HepG2 (cell line): ENCODE measurements at regions not wholly inside any gene's neighbourhood (a gene's known extent, or its start where the extent isn't known, plus 50 kb on each side); places are given as distances from the start of the nearest gene placed in this dataset.

ENCODE experiments used
- ATAC-seq: fragments of 200-7000 bp; cut with Tn5 transposase; 3 replicates; pipeline ENCODE4 v1.9.1; 2020; ENCODE audit warnings: mild to moderate bottlenecking, moderate library complexity
- BruUV-seq: library from RNA; stranded (reverse); fragments of 400-500 nt; replicated peaks from 2 replicates; lab custom pipeline; 2021; lab: Mats Ljungman, UMichigan
- CTCF ChIA-PET: fragments of 300-600 bp; formaldehyde crosslinking; extraction: SDS; loops from one replicate; lab custom pipeline; 2021; ENCODE audit warnings: low total read pairs, inconsistent platforms, low intra/inter-chr PET ratio; lab: Yijun Ruan, JAX
- POLR2A ChIA-PET: fragments of 350-600 bp; sonication (Branson Sonifier 250); formaldehyde crosslinking; loops from one replicate; lab custom pipeline; 2020; ENCODE audit warnings: antibody characterized with exemption, inconsistent platforms; lab: Yijun Ruan, JAX
- DNase-seq: peaks from one replicate; pipeline ENCODE4 v3.0.0-alpha.2; 2015; ENCODE audit warnings: low spot score
- FAIRE-seq: peaks from 3 replicates; lab custom pipeline; 2011; peaks lifted over from hg19 to GRCh38; lab: Jason Lieb, UNC
- H2AFZ ChIP-seq: one replicate; pipeline ENCODE4 v1.6.1; 2011; ENCODE audit warnings: low read length, inconsistent platforms
- H3K27ac ChIP-seq: fragments of 300-600 bp; 3 replicates; pipeline ENCODE4 v1.8.0; 2011; ENCODE audit warnings: mixed run types, mild to moderate bottlenecking, mixed read lengths, low read length, inconsistent platforms; ENCODE audit not compliant: insufficient read depth; ENCODE audit errors: extremely low read length
- H3K27me3 ChIP-seq, 2 experiments: fragments of 200-600 bp in 1 of 2; 2 replicates in 1 of 2; 3 replicates in 1 of 2; pipeline versions ENCODE4 v1.6.0 to v1.8.0; 2011; ENCODE audit warnings: low read length in 2 of 2, mild to moderate bottlenecking in 2 of 2, moderate library complexity in 2 of 2, inconsistent platforms in 1 of 2; ENCODE audit not compliant: insufficient read depth in 2 of 2, control insufficient read depth in 1 of 2
- H3K36me3 ChIP-seq, 2 experiments: fragments of 200-600 bp in 1 of 2; replicated peaks in 1 of 2; 2 replicates in 1 of 2; 3 replicates in 1 of 2; pipeline versions ENCODE4 v1.5.1 to v1.8.0; 2011; ENCODE audit warnings: low read length in 2 of 2, inconsistent platforms in 1 of 2; ENCODE audit not compliant: insufficient read depth in 2 of 2, control insufficient read depth in 1 of 2
- H3K4me1 ChIP-seq: 2 replicates; pipeline ENCODE4 v1.5.1; 2012; ENCODE audit warnings: low read length, inconsistent platforms; ENCODE audit not compliant: insufficient read depth
- H3K4me2 ChIP-seq: 2 replicates; pipeline ENCODE4 v1.6.0; 2011; ENCODE audit warnings: low read depth, low read length, inconsistent platforms
- H3K4me3 ChIP-seq, 3 experiments: fragments of 200-600 bp in 1 of 3; sonication (generic), shearing (Covaris generic) in 1 of 3; replicated peaks in 1 of 3; 2 replicates each; pipeline ENCODE4 v1.5.1; 2011 to 2016; ENCODE audit warnings: low read length in 3 of 3, inconsistent platforms in 2 of 3, low read depth in 2 of 3, mild to moderate bottlenecking in 2 of 3, control low read depth in 1 of 3, mixed read lengths in 1 of 3; ENCODE audit not compliant: insufficient read depth in 1 of 3
- H3K79me2 ChIP-seq: one replicate; pipeline ENCODE4 v1.6.1; 2011; ENCODE audit warnings: low read length, inconsistent platforms; ENCODE audit not compliant: insufficient read depth
- H3K9ac ChIP-seq: 2 replicates; pipeline ENCODE4 v1.6.0; 2011; ENCODE audit warnings: mild to moderate bottlenecking, low read depth, low read length, inconsistent platforms; ENCODE audit not compliant: insufficient read depth
- H3K9me3 ChIP-seq: 2 replicates; pipeline ENCODE4 v1.5.1; 2012; ENCODE audit warnings: mild to moderate bottlenecking, low read length
- H4K20me1 ChIP-seq: 2 replicates; pipeline ENCODE4 v1.6.0; 2011; ENCODE audit warnings: inconsistent platforms, mild to moderate bottlenecking, low read length, moderate library complexity; ENCODE audit not compliant: insufficient read depth
- GTF3A ChIP-seq: sonication (generic); formaldehyde crosslinking; conservative IDR thresholded peaks from 2 replicates; pipeline ENCODE4 v1.4.0; 2020; ENCODE audit warnings: mild to moderate bottlenecking, missing genetic modification reagents
- HOXD1 ChIP-seq: sonication (generic); formaldehyde crosslinking; IDR thresholded peaks from 2 replicates; pipeline ENCODE4 v1.5.0; 2020; ENCODE audit warnings: missing genetic modification reagents
- KDM3A ChIP-seq: IDR thresholded peaks from 2 replicates; pipeline ENCODE4 v1.6.1; 2018; ENCODE audit warnings: low read depth, missing compliant biosample characterization
- MIXL1 ChIP-seq: IDR thresholded peaks from 2 replicates; pipeline ENCODE4 v1.6.1; 2016
- SP140L ChIP-seq: sonication (generic); formaldehyde crosslinking; IDR thresholded peaks from 2 replicates; pipeline ENCODE4 v1.4.0; 2020; ENCODE audit warnings: missing genetic modification reagents, borderline replicate concordance
- TAF15 ChIP-seq: fragments of 200-400 bp; formaldehyde crosslinking; IDR thresholded peaks from one replicate; pipeline ENCODE4 v1.6.1; 2018; ENCODE audit warnings: mild to moderate bottlenecking, low read depth, low read length; ENCODE audit not compliant: poor library complexity, severe bottlenecking
- ZNF510 ChIP-seq: sonication (generic); formaldehyde crosslinking; IDR thresholded peaks from 2 replicates; pipeline ENCODE4 v1.4.0; 2020; ENCODE audit warnings: low read depth, mild to moderate bottlenecking, missing genetic modification reagents
- WGBS: methylation state at CpG from one replicate; pipeline ENCODE4 v1.1.6; 2017; ENCODE audit warnings: low lambda C conversion rate; 5-methylcytosine and 5-hydroxymethylcytosine counted together
- in situ Hi-C: cut with HindIII; loops from 2 replicates; pipeline ENCODE4 v1.10.0; 2017; ENCODE audit warnings: low pct_unique_long_range_greater_than_20kb; ENCODE audit not compliant: extremely low pct_ligation_motif_present
- intact Hi-C: fragments of 100-400 bp; cut with micrococcal nuclease; formaldehyde crosslinking; loops from one replicate; pipeline ENCODE4 v1.10.0; 2022; ENCODE audit not compliant: unreplicated experiment
- TF ChIP-seq, protein P1 (sequence below): sonication (generic); formaldehyde crosslinking; IDR thresholded peaks from 2 replicates; pipeline ENCODE4 v1.8.1; 2023; ENCODE audit warnings: mild to moderate bottlenecking, inconsistent platforms, moderate library complexity, missing genetic modification reagents, borderline replicate concordance
- TF ChIP-seq, protein P2 (sequence below): sonication (generic); formaldehyde crosslinking; IDR thresholded peaks from 2 replicates; pipeline ENCODE4 v1.8.1; 2023; ENCODE audit warnings: missing genetic modification reagents, inconsistent platforms, borderline replicate concordance

DNA sequence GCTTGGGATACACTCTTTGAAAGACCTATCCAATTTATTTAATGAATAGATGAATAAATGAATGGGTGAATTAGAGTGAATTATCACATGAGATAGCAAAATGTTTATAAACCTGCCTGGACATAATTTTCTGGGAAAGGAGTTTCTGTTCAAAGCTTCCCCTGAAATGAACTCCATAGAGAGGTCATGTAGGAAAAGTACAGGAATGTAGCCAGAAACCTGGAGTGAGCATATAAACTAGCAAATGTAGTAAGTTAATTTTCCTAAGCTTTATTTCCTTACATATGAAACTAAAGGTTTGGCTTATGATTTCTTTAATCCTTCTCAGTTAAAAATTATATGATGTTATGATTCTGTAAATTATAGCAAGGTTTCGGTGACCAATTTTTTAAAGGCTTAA is 380.3 kb upstream of the RSPO3 start (continued):
- TF ChIP-seq SP140L (CRISPR knock-in tag) (no peak), MIXL1 (no peak), GTF3A (CRISPR knock-in tag) (no peak)

DNA sequence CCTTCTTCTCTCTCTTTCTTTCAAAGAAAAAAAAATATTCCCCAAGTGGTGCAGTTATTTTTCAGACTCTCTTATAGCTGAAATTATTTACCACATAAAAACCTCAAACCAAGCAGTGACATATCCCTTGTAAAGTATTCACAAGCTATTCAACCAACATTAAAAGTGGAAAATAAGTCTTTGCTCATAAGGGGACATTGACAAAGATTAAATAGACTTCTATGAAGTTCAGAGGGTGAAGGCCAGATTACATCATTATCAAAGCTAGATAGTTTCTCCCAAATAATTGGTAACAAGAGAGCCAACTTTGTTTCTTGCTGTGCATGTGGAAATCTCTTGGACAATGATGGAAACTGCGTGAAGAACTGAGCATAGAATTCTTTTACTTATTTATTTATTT is 379.8 kb upstream of the RSPO3 start:
- no peak overlapping the region for H3K4me3 ChIP-seq
- DNase-seq (no peak), ATAC-seq (no peak)
- no peaks in the 10 kb centered on the region for H3K36me3 ChIP-seq
- no peaks in the 10 kb centered on the region for H3K4me1 ChIP-seq
- H3K27me3 ChIP-seq = no peaks in the 10 kb centered on the region
- BruUV-seq = no TSS peak
- CTCF ChIA-PET = no interaction called here
- no peak overlapping the region for H2AFZ ChIP-seq
- TF ChIP-seq ZNF510 (CRISPR knock-in tag) = no peak
- TF ChIP-seq, protein P1, sequence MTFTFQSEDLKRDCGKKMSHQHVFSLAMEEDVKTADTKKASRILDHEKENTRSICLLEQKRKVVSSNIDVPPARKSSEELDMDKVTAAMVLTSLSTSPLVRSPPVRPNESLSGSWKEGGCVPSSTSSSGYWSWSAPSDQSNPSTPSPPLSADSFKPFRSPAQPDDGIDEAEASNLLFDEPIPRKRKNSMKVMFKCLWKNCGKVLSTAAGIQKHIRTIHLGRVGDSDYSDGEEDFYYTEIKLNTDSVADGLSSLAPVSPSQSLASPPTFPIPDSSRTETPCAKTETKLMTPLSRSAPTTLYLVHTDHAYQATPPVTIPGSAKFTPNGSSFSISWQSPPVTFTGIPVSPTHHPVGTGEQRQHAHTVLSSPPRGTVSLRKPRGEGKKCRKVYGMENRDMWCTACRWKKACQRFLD (CRISPR knock-in tag) = no peak
- TF ChIP-seq TAF15 = no peak
- TF ChIP-seq HOXD1 (CRISPR knock-in tag) = no peak
- TF ChIP-seq, protein P2, sequence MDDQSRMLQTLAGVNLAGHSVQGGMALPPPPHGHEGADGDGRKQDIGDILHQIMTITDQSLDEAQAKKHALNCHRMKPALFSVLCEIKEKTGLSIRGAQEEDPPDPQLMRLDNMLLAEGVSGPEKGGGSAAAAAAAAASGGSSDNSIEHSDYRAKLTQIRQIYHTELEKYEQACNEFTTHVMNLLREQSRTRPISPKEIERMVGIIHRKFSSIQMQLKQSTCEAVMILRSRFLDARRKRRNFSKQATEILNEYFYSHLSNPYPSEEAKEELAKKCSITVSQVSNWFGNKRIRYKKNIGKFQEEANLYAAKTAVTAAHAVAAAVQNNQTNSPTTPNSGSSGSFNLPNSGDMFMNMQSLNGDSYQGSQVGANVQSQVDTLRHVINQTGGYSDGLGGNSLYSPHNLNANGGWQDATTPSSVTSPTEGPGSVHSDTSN (CRISPR knock-in tag) = no peak
- no peak for TF ChIP-seq KDM3A
- TF ChIP-seq, all 625 proteins: peak for 0
- POLR2A ChIA-PET = no interaction called here
- intact Hi-C loops (no loop called here), in situ Hi-C loops (no loop called here)
- H3K9ac ChIP-seq = no peak overlapping the region
- no peak overlapping the region for H3K4me2 ChIP-seq
- WGBS = 2% methylated on average over 1 of the region's 1 CpG
- no peak overlapping the region for H3K27ac ChIP-seq
- no peaks in the 10 kb centered on the region for H3K9me3 ChIP-seq
- no peaks in the 10 kb centered on the region for H3K79me2 ChIP-seq
- H4K20me1 ChIP-seq = no peaks in the 10 kb centered on the region
- FAIRE-seq = no peak
